Superior temporal gyrus (tissue), 1 donor: ENCODE measurements at regions not wholly inside any gene's neighbourhood (a gene's known extent, or its start where the extent isn't known, plus 50 kb on each side); places are given as distances from the start of the nearest gene placed in this dataset.
A peak's percentile ranks its signal among the peaks of the same experiment; 100 is the strongest.
"Not testable (repeated sequence)": the region's sequence is repeated elsewhere in the genome, so short reads cannot be mapped to it uniquely, and the experiment has no call there.

Source experiments
- DNase-seq: peaks from one replicate; pipeline ENCODE4 v3.0.0-alpha.2; 2016; ENCODE audit errors: extremely low spot score

- no peak for DNase-seq
These were observed 193.9 kb downstream of the ANKRD7 start for GRCh38 chr7:118418433-118418832.

GRCh38 chr7:118420888-118421287 is 196.4 kb downstream of the ANKRD7 start:
- no peak for DNase-seq

DNA sequence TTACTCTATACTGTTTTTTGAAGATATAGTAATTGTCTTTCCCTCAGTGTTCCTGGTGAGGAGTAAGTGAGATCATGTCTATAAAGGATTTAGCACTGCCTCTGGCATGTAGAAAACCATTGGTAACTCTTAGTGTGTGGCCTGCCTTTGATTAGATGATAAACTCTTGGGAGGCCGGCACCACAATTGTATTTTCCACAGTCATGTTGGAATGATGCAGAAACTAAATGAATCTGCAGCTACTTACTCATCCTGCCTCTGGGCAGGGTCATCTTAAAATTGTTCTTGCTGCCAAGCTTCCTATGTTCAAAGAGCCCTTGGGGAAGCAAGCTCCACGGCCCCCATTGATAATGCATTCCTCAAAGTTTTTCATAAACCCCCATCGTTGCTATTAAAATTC is 204.6 kb downstream of the ANKRD7 start:
- no peak for DNase-seq

GRCh38 chr7:118436663-118437062 is 212.2 kb downstream of the ANKRD7 start:
- DNase-seq: no peak

- DNase-seq: not testable (repeated sequence)
These were observed 224.5 kb downstream of the ANKRD7 start for GRCh38 chr7:118449030-118449429.

- no peak for DNase-seq
These were observed 225.5 kb downstream of the ANKRD7 start for GRCh38 chr7:118449797-118450567.

DNA sequence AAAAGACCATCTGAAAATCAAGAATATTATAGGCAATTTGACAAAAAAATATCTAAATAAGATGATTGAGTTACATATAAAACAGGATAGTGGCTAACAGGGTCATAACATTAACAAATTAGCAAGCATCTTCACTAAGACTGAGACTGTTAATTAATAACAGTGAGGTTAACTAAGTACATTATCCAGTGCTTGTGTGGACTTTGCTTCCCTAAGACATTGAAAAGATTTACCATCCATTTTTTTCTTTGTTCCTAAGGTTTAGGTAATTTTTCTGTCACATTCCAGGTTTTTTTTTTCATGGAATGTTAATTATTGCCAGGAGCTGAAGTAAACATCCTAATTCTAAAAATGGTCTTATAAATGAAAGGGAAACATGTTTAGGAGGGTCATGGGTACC is 227.6 kb downstream of the ANKRD7 start:
- DNase-seq: no peak

DNA sequence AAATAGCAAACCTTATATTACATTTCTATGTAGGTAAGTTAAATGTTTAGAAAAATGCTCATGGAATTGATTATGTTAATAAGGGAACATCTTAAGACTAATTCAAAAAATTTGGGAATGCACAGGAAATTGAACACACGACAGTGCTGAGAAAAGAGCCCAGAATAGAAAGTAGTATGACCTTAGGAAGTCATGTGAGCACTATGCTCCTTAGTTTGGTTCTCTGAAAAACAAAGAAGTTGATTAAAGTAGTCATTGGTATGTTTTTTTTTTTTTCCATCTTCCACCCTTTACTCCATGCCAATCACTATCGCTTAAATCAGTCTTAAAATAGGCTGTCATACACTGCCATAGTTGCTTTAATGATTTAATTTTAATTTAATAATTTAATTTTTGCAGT is 242.9 kb downstream of the ANKRD7 start:
- DNase-seq: no peak

DNA sequence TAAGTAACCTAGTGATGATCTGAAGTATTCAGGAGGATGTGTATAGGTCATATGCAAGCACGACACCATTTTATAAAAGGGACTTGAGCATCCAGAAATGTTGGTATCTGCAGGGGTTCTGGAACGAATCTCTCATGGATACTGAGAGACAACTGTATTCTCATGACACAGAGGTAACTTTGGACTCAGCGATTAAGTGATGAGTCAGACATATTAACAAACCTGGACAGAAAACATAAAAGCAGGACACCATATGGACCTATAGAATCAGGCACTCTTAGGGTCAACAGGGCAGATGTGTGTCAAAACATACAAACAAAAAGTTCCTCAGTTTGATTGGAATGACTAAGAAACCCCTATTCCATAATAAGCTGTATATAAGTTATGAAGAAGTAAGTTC is 248.1 kb downstream of the ANKRD7 start:
- DNase-seq: no peak

- DNase-seq: no peak
These were observed 248.8 kb downstream of the ANKRD7 start for GRCh38 chr7:118473271-118473670.

- no peak for DNase-seq
These were observed 251.5 kb downstream of the ANKRD7 start for GRCh38 chr7:118476036-118476435.

- no peak for DNase-seq
These were observed 252.5 kb downstream of the ANKRD7 start for GRCh38 chr7:118477036-118477435.

- no peak for DNase-seq
These were observed 253.7 kb downstream of the ANKRD7 start for GRCh38 chr7:118478236-118478635.

GRCh38 chr7:118478931-118479330 is 254.4 kb downstream of the ANKRD7 start:
- DNase-seq: no peak

- DNase-seq: no peak
These were observed 268.0 kb downstream of the ANKRD7 start for GRCh38 chr7:118492466-118492865.

DNA sequence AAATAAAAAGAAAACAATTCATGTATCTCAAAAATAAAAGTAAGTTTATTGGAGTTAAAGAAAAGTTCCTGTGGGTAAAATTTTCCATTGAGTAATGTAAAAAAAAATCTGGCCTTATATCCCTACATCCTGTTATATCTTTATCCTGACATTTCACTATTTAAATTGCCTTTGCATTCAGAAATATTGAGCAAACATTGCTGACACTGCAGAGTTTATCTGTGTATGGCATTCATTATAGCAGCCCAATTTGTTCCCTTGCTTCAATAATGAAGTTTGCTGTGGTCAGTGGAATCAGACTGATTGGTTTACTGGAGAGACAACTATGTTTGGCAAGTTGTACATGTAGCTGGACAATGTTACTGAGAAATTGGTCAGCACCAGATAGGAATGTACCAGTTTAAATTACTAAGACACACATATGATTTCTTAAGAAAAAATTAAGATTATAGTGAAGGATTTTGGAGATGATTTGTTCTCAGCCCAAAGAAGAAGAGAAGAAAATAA is 271.7 kb downstream of the ANKRD7 start:
- DNase-seq: no peak

DNA sequence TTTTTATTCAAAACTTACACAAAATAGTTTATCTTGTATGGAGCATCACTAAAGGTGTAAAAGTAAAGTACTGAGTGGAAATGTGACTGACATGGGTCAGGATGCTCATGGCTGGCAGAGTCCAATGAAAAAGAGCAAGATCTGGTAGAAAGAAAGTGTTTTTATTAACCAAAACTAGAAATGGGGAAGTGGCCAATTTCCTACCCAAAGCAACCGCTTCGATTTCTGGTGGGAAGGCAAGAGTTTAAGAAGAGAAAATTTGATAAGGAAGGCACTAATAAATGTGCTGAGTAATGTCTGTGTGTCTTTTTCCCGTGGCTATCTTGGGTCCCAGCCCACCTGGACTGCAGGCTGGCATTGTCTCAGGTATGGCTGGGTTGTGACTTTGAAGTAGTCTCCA is 277.7 kb downstream of the ANKRD7 start:
- DNase-seq: no peak

DNA sequence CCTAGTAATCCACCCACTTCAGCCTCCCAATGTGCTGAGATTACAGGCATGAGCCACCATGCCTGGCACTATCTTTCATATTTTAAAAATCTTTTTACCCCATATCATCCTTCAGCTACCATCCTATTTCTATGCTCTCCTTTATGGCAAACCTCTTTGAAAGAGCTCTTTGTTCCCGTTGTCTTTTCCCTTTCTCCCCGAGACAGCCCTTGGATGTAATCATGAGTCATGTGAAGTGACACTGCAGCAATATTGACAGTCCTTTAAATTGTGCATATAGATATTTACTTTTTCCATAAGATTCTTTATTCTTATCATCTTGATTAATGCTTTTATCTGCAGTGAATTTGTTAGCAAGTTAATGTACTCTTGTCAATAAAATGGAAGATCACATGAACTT is 286.6 kb downstream of the ANKRD7 start:
- peak; percentile 32 for DNase-seq

DNA sequence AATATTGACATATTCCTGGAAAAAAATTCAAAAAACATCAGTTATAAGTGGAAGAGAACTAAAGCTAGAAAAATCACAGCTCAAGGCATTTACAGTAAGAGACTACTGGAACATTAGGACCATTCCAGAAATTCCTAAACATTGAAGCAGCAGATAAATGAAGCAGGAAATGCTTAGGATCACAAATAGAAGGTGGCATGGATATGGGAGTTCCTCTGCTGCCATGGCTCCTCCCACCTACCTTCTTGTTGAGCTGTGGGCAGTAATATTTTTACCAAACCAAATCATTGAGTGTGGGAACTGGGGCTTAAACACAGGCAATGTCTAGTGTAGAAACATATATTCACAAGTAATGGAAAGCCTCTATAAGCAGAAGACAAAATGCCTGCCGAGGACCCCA is 292.8 kb downstream of the ANKRD7 start:
- no peak for DNase-seq

GRCh38 chr7:118525020-118525419 is 300.5 kb downstream of the ANKRD7 start:
- no peak for DNase-seq

GRCh38 chr7:118531566-118531965 is 307.1 kb downstream of the ANKRD7 start:
- no peak for DNase-seq

- DNase-seq: no peak
These were observed 334.7 kb downstream of the ANKRD7 start for GRCh38 chr7:118559207-118559606.

DNA sequence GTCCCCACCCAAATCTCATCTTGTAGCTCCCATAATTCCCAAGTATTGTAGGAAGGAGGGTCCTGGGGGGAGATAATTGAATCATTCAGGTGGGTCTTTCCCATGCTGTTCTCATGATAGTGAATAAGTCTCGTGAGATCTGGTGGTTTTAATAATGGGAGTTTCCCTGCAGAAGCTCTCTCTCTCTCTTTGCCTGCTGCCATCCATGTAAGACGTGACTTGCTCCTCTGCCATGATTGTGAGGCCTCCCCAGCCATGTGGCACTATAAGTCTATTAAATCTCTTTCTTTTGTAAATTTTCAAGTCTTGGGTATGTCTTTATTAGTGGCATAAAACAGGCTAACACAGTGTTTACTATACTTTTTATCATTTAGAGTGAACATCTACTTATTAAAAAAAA is 338.8 kb downstream of the ANKRD7 start:
- DNase-seq: no peak

GRCh38 chr7:118572604-118573003 is 348.1 kb downstream of the ANKRD7 start:
- no peak for DNase-seq
